Esophagus squamous epithelium (tissue), 5 donors: ENCODE measurements at regions not wholly inside any gene's neighbourhood (a gene's known extent, or its start where the extent isn't known, plus 50 kb on each side); places are given as distances from the start of the nearest gene placed in this dataset.

Source experiments
- DNase-seq: peaks from one replicate; lab custom pipeline; 2025; lab: John Stamatoyannopoulos, UW
- H3K27ac ChIP-seq, 4 donors: fragments of 200-600 bp; sonication (generic); one replicate each; pipeline ENCODE4 v1.5.1; 2016 to 2019; ENCODE audit warnings: mild to moderate bottlenecking in 1 of 4
- H3K27me3 ChIP-seq, 4 donors: fragments of 200-600 bp; sonication (generic); 1 replicate in 3 of 4; 2 replicates in 1 of 4; pipeline versions ENCODE4 v1.5.1 to v1.6.0; 2017 to 2021; ENCODE audit warnings: antibody characterized with exemption in 1 of 4
- H3K36me3 ChIP-seq, 3 donors: fragments of 200-600 bp; sonication (generic); one replicate each; pipeline ENCODE4 v1.5.1; 2016 to 2019
- H3K4me1 ChIP-seq, 3 donors: fragments of 200-600 bp; sonication (generic); one replicate each; pipeline ENCODE4 v1.5.1; 2017 to 2019
- H3K4me3 ChIP-seq, 4 donors: fragments of 200-600 bp; sonication (generic); 1 replicate in 3 of 4; 2 replicates in 1 of 4; pipeline ENCODE4 v1.5.1; 2016 to 2019; ENCODE audit warnings: mild to moderate bottlenecking in 2 of 4, moderate library complexity in 1 of 4
- H3K9me3 ChIP-seq, 3 donors: fragments of 200-600 bp; sonication (generic); one replicate each; pipeline ENCODE4 v1.5.1; 2016 to 2019
- CTCF ChIP-seq, 6 experiments: fragments of 450-650 bp in 4 of 6; fragments of 200-600 bp in 2 of 6; sonication (generic) in 2 of 6; IDR thresholded peaks; one replicate each; pipeline ENCODE4 v1.5.1; 2016 to 2019; ENCODE audit warnings: antibody characterized with exemption in 6 of 6, mild to moderate bottlenecking in 4 of 6, moderate library complexity in 4 of 6
- POLR2A ChIP-seq, 4 donors: fragments of 450-650 bp; IDR thresholded peaks; one replicate each; pipeline ENCODE4 v1.6.1; 2017; ENCODE audit warnings: antibody characterized with exemption in 4 of 4, mild to moderate bottlenecking in 4 of 4, moderate library complexity in 3 of 4
- WGBS, 2 donors: methylation state at CpG; one replicate each; pipeline ENCODE4 v1.1.5; 2018; 5-methylcytosine and 5-hydroxymethylcytosine counted together
- intact Hi-C: fragments of 100-400 bp; cut with DNase I; formaldehyde crosslinking; loops from one replicate; pipeline ENCODE4 v1.15.0; 2022
- donor health status: DM: yes; HTN: yes; CAD: no.

- Histone ChIP-seq H3K9me3 (peaks cover 0 to 11% (median 0%) of the 10 kb centered on the region in 3 donors), H3K27me3 (peaks cover 0 to 6% (median 0%) of the 10 kb centered on the region in 4 donors), H3K4me1 (no peaks in the 10 kb centered on the region), H3K36me3 (no peaks in the 10 kb centered on the region), H3K4me3 (no peak overlapping the region), H3K27ac (no peak overlapping the region)
- intact Hi-C loops: no loop called here
- no peak for DNase-seq
- WGBS, 2 donors: 27 to 31% methylated on average over 2 of the region's 2 CpGs
- TF ChIP-seq CTCF (IDR thresholded peaks at IDR 0.05): no peak
- no peak for TF ChIP-seq POLR2A (IDR thresholded peaks at IDR 0.05)
These were observed 87.0 kb upstream of the GALNT2 start for GRCh38 chr1:229980009-229980408.

- H3K36me3 ChIP-seq: no peaks in the 10 kb centered on the region
- DNase-seq: no peak
- intact Hi-C loops: no loop called here
- 86 to 88% methylated on average over 3 of the region's 3 CpGs for WGBS, 2 donors
- H3K4me1 ChIP-seq: no peaks in the 10 kb centered on the region
- H3K9me3 ChIP-seq: no peaks in the 10 kb centered on the region
- H3K27ac ChIP-seq: no peak overlapping the region
- H3K4me3 ChIP-seq: no peak overlapping the region
- TF ChIP-seq POLR2A (IDR thresholded peaks at IDR 0.05): no peak
- no peak for TF ChIP-seq CTCF (IDR thresholded peaks at IDR 0.05)
- H3K27me3 ChIP-seq: peaks cover 0 to 6% (median 0%) of the 10 kb centered on the region in 4 donors
These were observed 85.3 kb upstream of the GALNT2 start for GRCh38 chr1:229981736-229982135.

GRCh38 chr1:229984310-229984991 is 82.6 kb upstream of the GALNT2 start:
- no peak for DNase-seq
- intact Hi-C loops: no loop called here
- Histone ChIP-seq H3K9me3 (no peaks in the 10 kb centered on the region), H3K27ac (no peak overlapping the region), H3K36me3 (no peaks in the 10 kb centered on the region), H3K4me1 (no peaks in the 10 kb centered on the region), H3K4me3 (no peak overlapping the region), H3K27me3 (peaks cover 0 to 11% (median 0%) of the 10 kb centered on the region in 4 donors)
- 83 to 90% methylated on average over 6 to 9 of the region's 9 CpGs for WGBS, 2 donors
- no peak for TF ChIP-seq POLR2A (IDR thresholded peaks at IDR 0.05)
- TF ChIP-seq CTCF (IDR thresholded peaks at IDR 0.05): no peak

- intact Hi-C loops: no loop called here
- no peak for TF ChIP-seq CTCF (IDR thresholded peaks at IDR 0.05)
- no peak for TF ChIP-seq POLR2A (IDR thresholded peaks at IDR 0.05)
- H3K27ac ChIP-seq: no peak overlapping the region
- H3K4me1 ChIP-seq: no peaks in the 10 kb centered on the region
- no peaks in the 10 kb centered on the region for H3K9me3 ChIP-seq
- no peak overlapping the region for H3K4me3 ChIP-seq
- H3K36me3 ChIP-seq: no peaks in the 10 kb centered on the region
- DNase-seq: no peak
- WGBS, 2 donors: 67 to 76% methylated on average over 7 to 8 of the region's 9 CpGs
- peaks cover 0 to 13% (median 0%) of the 10 kb centered on the region in 4 donors for H3K27me3 ChIP-seq
These were observed 81.9 kb upstream of the GALNT2 start for GRCh38 chr1:229984992-229985612.

- Histone ChIP-seq H3K4me1 (no peaks in the 10 kb centered on the region), H3K27ac (no peak overlapping the region), H3K27me3 (peaks cover 0 to 13% (median 0%) of the 10 kb centered on the region in 4 donors), H3K9me3 (no peaks in the 10 kb centered on the region), H3K36me3 (no peaks in the 10 kb centered on the region), H3K4me3 (no peak overlapping the region)
- WGBS, 2 donors: 46 to 73% methylated on average over 6 to 7 of the region's 7 CpGs
- intact Hi-C loops: no loop called here
- DNase-seq: no peak
- TF ChIP-seq CTCF (IDR thresholded peaks at IDR 0.05) (no peak), POLR2A (IDR thresholded peaks at IDR 0.05) (no peak)
These were observed 81.4 kb upstream of the GALNT2 start for GRCh38 chr1:229985613-229986010.
